KBM-7 (cell line): ENCODE measurements at regions not wholly inside any gene's neighbourhood (a gene's known extent, or its start where the extent isn't known, plus 50 kb on each side); places are given as distances from the start of the nearest gene placed in this dataset.

Experiments used
- DNase-seq: peaks from one replicate; pipeline ENCODE4 v3.0.0-alpha.2; 2015
- in situ Hi-C: fragments of 300-500 bp; cut with MboI; formaldehyde crosslinking; loops from 2 replicates; pipeline ENCODE4 v1.14.3; 2020; ENCODE audit warnings: low sequenced_read_pairs, low pct_unique_long_range_greater_than_20kb, mixed read lengths

DNA sequence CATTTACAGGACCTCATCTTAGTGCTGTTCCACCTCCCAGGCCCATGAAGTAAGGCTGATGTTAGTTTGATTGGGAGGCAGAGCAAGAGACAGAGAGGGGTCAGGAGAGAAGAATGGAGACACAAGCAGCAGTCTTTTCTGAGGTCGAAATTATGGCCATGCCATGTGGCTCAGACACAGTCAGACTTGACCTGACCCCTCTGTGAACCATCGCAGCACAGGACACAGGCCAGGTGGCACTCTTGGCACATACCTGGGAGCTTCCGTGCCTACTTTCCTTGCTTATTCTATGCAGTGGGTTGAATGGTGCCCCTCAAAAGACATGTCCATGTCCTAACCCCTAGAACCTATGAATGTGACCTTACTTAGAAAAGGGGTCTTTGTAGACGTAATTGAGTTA is 254.9 kb downstream of the MAFB start:
- in situ Hi-C loops: no loop called here
- no peak for DNase-seq

DNA sequence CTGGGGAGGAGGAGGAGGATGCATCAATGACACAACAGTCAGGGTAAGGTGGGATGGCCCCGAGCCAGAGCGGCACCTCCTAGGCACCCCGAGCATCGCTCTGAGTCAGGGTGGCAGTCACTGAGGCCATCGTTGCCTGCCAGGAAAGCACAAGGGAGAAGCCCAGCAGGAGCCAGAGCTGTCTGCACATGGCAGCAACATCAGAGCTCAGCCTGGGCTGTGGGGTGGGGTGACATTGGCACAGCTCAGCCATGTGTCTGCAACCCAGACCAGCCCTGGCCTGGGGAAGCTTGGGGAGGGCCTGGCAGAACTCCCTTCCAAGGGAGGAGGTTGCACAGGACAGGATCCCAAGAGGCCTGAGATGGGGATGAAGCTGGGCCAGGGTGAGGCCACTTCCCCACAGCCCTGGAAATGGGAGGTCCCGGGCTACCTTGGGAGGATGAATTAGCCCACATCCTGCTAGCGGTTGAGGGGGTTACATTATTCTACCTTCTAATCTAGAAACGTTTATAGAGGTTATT is 255.6 kb downstream of the MAFB start:
- in situ Hi-C loops: no loop called here
- DNase-seq: no peak

DNA sequence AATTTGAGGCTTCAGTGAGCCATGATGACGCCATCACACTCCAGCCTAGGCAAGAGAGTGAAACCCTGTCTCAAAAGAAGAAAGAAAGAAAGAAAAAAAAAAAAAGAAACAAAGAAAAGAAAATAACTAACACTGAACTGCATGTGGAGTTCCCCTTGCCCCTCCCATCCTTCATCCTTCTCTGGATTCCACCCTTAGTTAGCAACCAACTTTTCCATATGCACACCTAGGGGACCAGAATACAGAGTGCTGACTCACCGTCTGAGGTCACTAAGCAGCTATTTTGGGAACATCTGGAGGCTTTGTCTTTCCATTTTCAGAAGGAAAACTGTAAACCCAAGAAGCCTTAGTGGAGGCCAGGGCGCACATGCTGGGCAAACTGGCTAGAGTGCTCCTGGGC is 257.4 kb downstream of the MAFB start:
- in situ Hi-C loops: no loop called here

DNA sequence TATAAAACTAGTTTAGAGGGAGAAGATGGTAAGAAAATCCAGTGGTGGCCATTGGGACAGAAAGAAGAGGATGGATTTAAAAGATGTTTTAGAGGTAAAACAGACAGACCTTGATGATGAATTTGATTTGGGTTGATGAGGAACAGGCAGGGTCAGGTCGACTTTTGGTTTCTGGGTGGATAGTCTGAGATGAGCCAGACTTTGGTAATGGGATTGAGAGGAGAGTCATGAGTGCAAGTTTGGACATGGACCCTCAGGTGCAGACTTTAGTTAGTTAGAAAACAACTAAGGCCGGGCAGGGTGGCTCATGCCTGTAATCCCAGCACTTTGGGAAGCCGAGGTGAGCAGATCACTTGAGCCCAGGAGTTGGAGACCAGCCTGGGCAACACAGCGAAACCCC is 257.9 kb downstream of the MAFB start:
- no peak for DNase-seq
- in situ Hi-C loops: no loop called here

More for the DNA sequence above, 257.4 kb downstream of the MAFB start:
- no peak for DNase-seq

DNA sequence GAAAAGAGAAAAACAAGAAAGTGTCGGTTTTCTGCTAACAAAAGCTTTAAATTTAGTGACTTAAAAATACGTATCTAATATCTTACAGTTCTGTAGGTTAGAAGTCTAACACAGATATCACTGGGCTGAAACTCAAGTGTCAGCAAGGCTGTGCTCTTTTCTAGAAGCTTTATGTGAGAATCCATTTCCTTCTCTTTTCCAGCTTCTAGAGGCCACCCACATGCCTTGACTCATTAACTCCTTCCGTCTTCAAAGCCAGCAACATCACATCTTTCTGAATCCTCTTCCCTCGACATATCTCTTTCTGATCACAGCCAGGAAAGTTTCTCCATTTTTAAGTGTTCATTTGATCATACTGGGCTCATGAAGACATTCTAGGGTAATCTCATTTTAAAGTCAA is 262.0 kb downstream of the MAFB start:
- in situ Hi-C loops: no loop called here
- no peak for DNase-seq

DNA sequence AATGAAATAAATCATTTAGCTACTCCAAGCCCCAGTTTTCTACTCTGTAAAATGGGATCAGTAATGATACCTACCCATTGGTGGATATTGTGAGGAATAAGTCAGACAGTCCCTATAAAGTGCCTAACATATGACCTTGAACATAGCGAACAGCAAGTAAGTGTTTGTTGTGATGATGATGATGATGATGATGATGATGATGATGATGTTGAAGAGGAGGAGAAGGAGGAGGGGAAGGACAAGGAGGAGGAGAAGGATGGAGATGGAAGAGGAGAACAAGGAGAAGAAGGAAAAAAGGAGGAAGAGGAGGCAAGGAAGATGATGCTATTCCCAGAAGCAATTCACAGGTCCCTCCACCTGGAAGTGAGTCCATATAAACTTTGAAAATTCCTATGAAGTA is 264.3 kb downstream of the MAFB start:
- no peak for DNase-seq
- in situ Hi-C loops: no loop called here

DNA sequence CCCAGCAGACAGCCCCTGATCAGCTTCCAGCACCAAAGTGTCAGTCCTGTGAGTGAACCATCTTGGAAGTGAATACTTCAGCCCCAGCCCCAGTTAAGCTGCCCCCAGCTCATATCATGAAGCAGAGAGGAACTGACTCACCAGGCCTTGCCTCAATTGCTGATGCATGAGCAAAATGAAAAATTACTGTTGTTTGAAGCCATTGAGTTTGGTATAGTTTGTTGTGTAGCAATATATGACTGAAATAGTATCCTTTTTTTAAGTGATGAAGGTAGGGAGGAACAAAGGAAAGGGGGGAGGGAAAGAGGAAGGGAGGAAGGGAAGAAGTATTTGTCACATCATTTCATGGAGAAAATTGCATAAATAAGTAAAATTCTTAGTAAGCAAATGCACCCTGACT is 266.4 kb downstream of the MAFB start:
- no peak for DNase-seq
- in situ Hi-C loops: no loop called here

DNA sequence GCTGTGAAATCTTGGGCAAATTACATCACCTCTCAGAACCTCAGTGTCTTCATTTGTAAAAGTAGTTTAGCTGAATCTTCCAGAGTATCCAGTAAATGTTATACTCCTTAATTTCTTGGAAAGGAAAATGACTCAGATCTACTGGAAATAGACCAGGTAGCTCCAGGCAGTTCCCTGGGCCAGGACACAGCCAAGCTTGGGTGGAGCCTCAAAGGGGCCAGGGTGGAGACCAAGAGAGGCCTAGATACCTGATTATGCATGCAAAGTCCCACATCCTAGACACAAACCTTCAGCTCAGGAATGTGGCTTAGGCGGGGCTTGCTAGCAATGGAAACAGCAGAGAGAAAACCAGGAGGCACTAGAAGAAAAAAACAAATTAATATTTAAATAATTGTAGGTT is 272.8 kb downstream of the MAFB start:
- no peak for DNase-seq
- in situ Hi-C loops: no loop called here

DNA sequence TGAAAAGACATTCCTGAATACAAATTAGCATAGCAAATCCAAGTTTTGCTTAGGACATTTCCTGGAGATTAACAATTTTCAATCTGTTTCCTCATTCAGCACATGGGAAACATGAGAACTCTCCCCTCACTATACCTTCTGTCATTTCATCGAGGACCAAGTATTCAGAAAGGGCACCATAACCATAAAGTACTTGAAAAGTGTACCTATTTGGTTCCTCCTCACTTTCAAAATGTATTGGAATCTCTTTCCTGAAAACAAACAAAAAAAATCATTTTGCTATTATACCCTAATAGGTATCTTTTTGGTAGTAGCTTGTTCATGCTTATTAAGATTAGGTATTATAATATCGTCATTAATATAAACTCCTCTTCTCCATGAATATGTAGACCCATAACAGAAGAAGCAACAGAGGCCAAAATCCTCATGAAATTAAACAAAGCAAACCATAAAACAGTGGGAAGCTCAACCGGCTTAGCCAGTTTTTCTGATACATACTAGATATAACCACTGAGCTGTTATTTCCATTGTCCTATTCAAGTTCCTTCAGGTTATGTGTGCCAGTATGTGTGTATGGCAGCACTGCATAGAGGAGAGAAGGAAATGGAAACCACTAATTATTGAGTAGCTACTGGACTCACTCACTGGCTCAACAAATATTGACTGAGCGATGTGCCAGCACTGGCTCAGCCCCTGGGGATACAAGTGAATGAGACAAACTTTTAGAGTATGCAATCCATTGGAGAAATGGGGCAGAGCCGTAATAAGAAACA is 274.0 kb downstream of the MAFB start:
- in situ Hi-C loops: no loop called here
- DNase-seq: no peak

DNA sequence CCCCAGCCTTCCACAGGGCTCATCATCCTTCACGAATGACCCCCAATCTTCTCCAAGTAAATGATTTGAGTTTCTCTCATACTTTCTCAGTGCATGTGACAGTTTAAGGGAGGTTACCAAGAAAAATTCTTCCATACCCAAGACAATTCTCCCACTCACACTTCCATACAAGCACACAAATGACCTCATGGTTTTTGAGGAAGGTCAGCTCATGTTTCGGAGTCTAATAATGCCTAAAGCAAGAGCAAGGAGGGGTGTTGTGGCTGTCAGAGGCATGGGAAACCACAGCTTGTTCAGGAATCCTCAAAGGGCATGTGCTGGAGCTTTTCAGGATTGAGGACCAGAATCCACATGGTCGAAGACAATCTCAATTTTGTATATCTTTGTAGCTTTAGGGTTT is 279.0 kb downstream of the MAFB start:
- DNase-seq: no peak
- in situ Hi-C loops: no loop called here

DNA sequence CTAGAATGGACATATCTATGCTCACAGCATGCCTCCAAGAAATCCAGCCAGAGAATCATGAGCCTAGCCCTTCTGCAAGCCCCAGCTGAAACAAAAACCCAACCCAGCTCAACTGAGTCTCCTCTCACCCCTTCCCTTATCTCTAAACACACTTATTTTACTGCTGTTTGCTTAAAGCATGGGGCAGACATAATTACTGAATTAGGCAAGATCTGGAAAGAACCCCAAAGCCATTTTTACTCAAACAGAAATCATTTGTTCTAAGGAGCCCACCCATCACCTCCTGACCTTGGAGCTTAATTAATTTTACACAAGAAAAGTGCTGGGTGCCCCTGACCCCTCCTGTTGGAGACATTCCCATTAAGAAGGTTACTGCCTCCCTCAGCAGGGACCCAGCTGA is 291.6 kb downstream of the MAFB start:
- in situ Hi-C loops: no loop called here
- no peak for DNase-seq

DNA sequence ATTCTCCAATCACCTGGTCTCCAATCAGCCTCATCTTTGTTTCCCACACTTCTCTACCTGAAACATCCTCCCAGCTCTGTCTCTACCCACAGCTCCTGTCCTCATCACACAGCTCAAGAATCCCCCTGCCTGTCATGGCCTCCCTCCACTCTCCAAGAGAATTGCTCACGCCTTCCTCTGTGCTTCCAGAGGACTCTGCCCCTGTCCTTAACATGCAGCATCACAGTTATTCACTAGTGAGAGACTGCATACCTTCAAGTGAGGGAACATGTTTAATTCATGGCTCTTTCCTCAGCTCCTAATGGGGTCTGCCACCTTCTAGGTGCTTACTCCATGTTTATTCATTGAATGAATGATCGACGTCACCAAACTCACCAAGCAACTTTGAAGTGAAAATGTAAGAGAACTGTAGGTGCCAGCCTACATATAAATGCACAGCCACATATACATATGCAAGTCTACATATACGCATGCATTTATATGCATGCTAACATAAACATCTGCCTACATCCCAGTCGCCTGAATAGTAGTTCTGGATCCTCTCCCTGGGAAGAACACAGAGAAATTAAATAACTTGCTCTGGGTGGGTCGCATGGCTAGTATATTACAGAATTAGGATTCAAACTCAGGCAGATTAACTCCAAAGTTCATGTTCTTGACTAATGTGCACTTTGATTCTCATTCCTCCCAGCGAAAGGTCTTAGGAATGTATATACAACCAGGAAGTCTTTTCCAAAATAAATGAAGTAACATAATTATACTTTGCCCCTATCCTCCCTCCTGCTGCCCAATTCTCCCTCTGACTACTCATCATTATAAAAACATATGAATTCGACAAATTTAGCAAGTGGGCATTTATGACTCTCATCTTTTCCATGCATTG is 295.6 kb downstream of the MAFB start:
- no peak for DNase-seq
- in situ Hi-C loops: no loop called here

DNA sequence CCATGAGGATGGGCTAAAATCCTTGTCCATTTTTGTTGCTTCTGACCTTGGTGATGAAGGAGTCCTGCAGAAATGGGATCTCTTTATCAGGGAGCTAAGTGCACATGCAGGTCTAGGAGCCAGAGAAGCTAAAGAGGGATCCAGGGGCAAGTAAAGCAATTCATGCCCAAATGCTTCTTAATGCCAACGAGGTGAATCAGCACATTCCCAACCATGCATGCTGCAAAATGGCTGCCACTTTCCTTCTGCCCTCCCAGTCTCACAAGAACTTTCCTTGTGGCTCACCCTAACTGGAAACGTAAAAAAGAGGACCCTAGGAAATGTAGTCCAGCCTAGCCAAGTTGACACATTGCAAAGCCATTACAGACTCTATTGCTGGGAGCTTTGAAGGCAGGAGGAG is 298.4 kb downstream of the MAFB start:
- in situ Hi-C loops: no loop called here
- no peak for DNase-seq

DNA sequence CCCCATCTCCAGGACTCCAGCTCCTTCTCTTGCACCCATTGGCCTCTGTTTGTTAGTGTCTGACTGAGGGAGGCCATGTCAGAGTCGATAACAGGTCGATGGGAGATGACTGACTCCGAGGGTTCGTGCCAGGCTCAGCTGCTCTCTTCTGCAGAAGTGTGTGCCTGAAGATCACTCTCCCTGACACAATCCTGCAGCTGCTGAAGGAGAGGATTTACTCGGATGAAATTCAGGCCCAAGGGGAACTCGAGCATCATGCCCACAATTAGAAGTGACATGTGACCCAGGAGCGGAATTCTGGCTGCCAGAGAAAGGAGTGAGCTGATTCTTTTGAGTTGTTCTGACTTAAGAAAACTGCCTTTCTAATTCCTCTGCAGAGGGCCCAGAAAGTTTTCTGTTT is 318.2 kb downstream of the MAFB start:
- in situ Hi-C loops: no loop called here

DNA sequence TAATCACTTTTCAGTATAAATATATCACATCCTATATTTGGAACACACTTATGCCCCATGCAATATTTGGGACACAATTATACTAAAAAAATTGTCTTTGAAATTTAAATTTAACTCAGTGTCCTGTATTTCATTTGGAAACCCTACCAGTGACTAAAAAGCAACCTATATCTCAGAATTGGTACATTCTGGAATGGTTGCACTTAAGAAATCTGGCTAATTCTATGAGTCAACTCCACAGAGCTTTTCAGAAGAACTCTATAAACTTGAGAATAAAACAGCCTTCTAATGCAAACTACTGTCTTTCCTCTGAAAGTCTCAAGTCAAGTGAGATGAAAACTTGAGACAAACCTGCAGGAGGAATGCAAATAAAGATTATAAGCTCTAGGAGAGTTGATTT is 320.2 kb downstream of the MAFB start:
- in situ Hi-C loops: no loop called here
- no peak for DNase-seq

More for the DNA sequence above, 318.2 kb downstream of the MAFB start:
- DNase-seq: no peak

DNA sequence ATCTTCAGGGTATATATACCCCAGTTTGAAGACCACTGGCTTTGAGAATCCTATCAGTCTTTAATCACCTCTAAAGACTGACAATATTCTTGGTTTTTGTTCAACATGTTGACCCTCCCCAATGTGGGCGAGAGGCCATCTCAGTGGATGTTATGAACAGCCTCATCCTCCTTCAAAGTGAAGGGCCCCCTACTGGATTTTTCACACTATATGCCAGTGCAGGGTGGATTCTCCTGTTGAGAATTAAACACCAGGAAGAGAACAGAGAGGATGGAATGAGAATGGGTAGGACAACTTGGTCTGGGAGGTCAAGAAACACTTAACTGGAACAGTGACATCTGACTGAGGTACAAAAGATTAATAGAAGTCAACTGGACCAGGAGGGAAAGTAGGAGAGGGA is 327.1 kb downstream of the MAFB start:
- DNase-seq: no peak
- in situ Hi-C loops: no loop called here

DNA sequence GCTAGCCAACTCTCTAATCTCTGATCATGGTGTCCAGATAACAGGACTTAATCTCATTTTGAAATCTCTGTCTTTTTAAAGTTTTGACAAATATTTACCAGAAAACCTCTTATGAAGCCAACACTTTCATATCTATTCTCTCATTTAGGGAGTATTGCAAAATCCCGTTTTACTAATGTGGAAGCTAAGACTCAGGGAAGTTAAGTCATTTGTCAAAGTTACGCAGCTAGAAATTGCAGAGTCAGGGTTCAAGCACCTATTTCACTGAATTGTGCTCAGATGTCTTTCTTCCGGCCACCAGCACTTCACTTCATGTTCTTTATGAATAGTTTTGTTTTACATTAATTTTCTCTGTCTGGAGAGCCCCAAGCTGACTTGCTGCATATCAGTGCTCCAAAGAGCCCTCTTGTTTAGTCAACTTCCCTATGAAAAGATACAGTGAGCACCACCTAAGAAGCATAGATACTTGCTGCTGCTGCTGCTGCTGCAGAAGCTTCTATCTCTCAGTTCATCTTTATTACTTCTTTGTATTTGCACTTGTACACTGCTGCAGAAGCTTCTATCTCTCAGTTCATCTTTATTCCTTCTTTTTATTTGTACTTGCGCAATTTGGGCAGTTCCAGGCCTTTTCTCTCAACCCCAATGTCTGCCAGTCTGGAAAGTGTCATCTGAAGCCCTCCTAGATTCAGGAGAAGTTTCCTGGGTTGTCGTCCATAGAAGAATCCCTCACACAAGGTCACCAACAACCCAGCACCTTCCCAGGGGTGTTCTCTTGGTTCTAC is 329.7 kb downstream of the MAFB start:
- in situ Hi-C loops: no loop called here
- no peak for DNase-seq

DNA sequence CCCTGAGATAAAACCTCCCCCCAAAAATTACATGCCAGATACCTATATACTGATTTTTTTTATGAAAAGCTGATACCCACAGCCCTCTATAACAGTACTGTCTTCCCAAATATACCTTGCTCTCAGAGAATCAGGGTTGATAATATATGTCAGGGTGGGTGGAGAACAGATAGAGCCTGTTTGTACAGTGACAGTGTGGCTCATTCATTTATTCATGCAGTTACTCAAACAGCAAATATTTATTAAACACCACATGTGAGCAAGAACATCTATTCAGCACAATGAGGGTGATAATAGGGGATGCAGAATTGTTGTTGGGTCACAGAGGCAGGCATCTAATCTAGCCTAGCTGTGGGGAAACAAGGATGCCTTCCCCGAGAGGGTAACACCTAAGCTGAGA is 334.2 kb downstream of the MAFB start:
- DNase-seq: no peak
- in situ Hi-C loops: no loop called here

DNA sequence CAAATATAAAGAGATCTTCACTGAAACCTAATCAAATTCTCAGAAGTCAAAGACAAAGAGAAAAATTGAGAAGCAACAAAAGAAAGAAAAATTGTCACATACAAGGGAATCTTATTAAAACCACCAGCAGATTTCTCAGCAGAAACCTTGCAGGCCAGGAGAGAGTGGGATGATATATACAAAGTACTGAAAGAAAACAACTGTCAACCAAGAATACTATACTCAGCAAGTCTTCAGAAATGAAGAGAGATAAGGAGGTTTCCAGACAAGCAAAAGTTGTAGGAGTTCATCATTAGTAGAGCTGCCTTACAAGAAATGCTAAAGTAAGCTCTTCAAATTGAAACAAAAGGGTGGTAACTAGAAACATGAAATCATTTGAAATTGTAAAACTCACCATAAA is 345.6 kb downstream of the MAFB start:
- DNase-seq: no peak
- in situ Hi-C loops: no loop called here

DNA sequence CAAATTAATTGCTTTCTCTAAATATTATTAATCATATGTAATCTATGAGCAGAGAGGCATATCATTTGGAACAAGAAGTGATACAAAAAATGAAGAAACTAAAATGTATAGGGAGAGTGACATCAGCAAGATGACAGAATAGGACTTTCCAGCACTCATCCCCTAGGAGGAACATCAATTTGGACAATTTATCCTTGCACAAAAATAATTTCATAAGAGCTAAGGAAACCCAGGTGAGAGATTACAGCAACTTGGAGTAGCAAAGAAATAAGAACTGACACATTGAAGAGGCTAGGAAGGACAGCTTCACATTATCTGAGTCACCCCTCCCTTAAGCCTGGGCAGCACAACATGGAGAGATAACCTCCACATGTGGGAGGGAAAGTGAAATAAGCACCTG is 347.5 kb downstream of the MAFB start:
- in situ Hi-C loops: no loop called here
- no peak for DNase-seq
